NCI-H774 (cell line): ENCODE measurements at regions not wholly inside any gene's neighbourhood (a gene's known extent, or its start where the extent isn't known, plus 50 kb on each side); places are given as distances from the start of the nearest gene placed in this dataset.
"Not testable (repeated sequence)": the region's sequence is repeated elsewhere in the genome, so short reads cannot be mapped to it uniquely, and the experiment has no call there.

Source experiments
- DNase-seq: peaks from one replicate; lab custom pipeline; 2025; lab: John Stamatoyannopoulos, UW

GRCh38 chr16:76816475-76816874, 374.5 kb upstream of the MON1B start:
- no peak for DNase-seq

GRCh38 chr16:76818606-76819181, 372.3 kb upstream of the MON1B start:
- DNase-seq = no peak

- no peak for DNase-seq
Measured at GRCh38 chr16:76819226-76819916, 371.6 kb upstream of the MON1B start.

- DNase-seq = no peak
Measured at GRCh38 chr16:76824221-76824620, 366.8 kb upstream of the MON1B start.

GRCh38 chr16:76824791-76825190, 366.2 kb upstream of the MON1B start:
- DNase-seq = no peak

GRCh38 chr16:76835339-76835738, 355.7 kb upstream of the MON1B start:
- no peak for DNase-seq

- DNase-seq = no peak
Measured at GRCh38 chr16:76835779-76836300, 355.1 kb upstream of the MON1B start.

DNA sequence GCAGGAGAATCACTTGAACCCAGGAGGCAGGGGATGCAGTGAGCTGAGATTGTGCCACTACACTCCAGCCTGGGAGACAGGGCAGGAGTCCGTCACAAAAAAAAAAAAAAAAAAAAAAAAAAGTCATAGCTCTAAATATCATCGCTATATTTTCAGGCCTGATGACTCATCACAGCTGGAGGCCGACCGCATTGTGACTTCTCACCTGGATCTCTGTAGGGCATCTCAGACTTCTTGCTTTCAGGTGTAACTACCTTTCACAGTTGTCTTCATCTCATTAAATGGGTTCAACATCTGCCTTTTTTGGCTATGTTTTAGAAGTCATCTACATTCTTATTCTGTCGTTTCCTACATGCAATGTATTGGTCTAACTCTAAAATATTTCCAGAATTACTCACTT, 353.1 kb upstream of the MON1B start:
- DNase-seq = no peak

DNA sequence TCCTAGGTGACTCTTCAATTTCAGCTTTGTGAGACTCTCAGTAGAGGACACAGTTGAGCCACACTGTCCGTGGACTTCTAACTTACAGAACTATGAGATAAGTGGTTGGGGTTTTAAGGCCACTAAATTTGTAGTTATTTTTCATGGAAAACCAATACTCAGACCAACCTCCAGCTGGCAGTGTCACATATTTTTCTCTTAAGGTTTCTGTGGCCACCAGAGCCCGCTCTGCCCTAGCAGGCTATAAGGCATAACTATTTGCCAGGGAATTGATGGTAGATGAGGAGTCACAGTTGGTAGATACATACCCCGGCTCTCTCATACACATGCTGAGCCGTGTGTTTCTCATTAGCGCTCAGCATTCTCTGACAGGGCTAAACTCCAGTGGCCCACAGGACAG, 336.8 kb upstream of the MON1B start:
- no peak for DNase-seq

- DNase-seq = no peak
Measured at GRCh38 chr16:76856112-76856511, 334.9 kb upstream of the MON1B start.

GRCh38 chr16:76857402-76857801, 333.6 kb upstream of the MON1B start:
- DNase-seq = no peak

DNA sequence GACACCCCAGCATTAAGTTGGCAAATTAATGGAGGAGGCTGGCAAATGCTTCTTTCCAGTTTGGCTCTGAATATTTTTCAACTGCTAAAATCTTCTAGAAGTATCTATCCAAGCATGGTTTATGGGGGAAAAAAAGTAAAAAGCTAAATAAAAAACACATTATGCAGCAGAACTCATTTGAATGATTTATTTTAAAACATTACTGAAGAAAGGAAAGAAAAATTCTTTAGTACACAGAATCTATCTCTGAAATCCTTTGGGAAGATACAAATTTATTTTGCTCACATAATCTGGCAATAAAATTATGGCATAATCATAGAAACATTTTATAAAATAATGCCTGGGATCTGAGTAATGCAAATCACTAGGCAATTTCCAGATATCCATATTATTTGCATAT, 328.1 kb upstream of the MON1B start:
- no peak for DNase-seq

DNA sequence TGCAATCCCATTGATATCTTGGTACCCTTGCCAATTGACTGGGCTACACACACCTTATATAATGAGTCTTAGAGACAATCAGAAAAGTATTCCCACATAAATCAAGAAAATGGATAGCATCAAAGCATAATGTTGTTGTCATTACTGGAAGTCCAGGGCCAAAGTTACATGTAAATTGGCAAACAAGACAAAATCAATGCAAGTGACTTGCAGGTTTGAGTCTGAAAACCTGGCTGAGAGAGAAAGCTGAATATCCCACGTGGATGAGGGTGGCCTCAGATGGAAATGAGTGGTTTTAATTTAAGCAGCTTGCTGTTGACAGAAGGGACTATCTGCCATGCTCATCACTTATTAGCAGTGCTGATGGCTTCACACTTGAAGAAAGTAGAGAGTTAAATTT, 324.0 kb upstream of the MON1B start:
- DNase-seq = no peak

GRCh38 chr16:76875898-76876297, 315.1 kb upstream of the MON1B start:
- DNase-seq = no peak

- no peak for DNase-seq
Measured at GRCh38 chr16:76879420-76879819, 311.6 kb upstream of the MON1B start.

DNA sequence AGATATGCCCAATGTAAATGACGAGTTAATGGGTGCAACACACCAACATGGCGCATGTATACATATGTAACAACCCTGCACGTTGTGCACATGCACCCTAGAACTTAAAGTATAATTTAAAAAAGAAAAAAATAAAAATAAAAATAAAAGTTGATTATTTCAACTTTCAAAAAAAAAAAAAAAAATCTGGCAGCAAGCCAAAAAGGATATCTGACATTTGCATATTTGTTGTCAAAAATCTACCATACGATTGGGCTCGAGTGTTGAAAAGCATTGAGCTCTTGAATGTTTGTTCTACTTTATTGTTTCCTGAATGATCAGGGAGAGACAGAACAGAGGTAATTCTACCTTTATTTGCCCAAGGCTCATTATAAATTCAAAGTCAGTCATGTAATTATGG, 310.5 kb upstream of the MON1B start:
- not testable (repeated sequence) for DNase-seq

DNA sequence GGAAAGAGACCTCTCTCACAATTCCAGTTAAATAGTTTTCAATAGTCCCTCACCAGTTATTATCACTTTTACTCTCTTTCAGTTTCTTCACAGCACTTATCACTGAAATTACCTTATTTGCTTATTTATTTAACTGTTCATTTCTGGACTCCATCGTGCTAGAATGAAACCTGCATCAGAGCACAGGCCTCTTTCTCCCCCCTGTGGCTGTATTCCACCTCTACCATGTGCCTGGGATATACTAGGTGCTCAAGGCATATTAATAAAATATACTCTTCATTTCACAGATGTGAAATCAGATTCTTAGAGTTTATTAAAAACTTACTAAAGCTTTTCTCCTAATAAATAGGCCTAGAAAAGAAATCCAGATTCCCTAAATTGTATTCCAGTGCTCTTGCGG, 308.9 kb upstream of the MON1B start:
- DNase-seq = no peak

- DNase-seq = no peak
Measured at GRCh38 chr16:76883076-76883475, 307.9 kb upstream of the MON1B start.

DNA sequence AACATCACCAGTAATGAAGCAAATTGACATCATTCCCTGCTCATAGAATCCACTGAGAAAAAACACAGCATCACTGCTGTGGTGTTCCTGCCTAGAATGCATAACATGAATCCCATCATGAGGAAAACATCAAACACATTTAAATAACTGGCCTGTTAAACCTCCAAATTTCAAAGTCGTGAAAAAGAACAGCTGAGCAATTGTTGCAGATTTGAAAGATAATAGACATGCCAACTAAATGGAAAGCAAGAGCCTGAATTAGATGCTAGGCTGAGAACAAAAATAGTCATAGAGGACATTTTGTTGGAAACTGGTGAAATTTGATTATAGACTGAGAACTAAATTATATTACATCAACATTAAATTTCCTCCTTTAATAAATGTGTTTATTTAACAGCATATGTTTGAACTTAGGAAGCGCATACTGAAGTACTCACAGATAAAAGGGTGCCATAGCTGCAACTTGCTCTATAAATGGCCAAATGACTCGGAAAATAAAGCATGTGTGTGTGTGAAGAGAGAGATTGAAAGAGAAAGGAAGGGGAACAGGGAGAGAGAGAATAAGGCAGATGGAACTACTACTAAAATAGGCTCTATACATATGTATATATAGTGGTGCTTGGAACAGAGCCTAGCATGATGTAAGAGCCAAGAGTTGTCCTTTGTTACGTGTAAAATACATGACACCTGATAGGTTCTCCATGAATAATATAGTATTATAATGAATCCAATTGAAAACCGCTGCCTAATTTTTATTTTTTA, 305.0 kb upstream of the MON1B start:
- DNase-seq = no peak

- DNase-seq = no peak
Measured at GRCh38 chr16:76897816-76898215, 293.2 kb upstream of the MON1B start.

- DNase-seq = no peak
Measured at GRCh38 chr16:76899767-76900166, 291.2 kb upstream of the MON1B start.

- no peak for DNase-seq
Measured at GRCh38 chr16:76900285-76901263, 290.4 kb upstream of the MON1B start.
